Hippocampal formation (tissue), 2 donors: ENCODE measurements at regions not wholly inside any gene's neighbourhood (a gene's known extent, or its start where the extent isn't known, plus 50 kb on each side); places are given as distances from the start of the nearest gene placed in this dataset.
"Not testable (repeated sequence)": the region's sequence is repeated elsewhere in the genome, so short reads cannot be mapped to it uniquely, and the experiment has no call there.

ENCODE experiments used
- DNase-seq, 2 donors: peaks; one replicate each; lab custom pipeline; 2025; lab: John Stamatoyannopoulos, UW

DNA sequence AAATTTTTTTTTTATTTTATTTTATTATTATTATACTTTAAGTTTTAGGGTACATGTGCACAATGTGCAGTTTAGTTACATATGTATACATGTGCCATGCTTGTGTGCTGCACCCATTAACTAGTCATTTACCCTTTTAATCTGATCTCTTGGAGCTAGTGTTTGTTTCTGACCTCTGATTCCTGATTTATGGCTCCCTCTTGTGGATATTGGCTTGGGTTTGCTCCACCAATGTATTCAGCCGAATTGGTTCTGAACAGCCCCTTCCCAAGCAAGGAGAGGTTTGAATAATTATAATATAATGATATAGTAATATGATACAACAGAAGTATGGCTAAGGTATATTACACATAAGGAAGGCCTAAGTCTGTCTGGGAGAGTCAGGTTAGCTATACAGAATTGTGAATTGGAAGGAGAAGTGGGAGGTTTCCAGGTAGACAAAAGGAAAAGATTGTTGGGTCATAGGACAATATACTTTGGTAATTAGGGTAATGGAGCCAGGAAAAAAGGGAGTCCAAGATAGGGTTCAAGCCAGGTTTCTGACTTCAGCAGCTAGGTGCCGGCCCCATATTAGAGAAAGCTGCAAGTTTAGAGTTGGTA lies 53.1 kb upstream of the HMCN1 start:
- DNase-seq, result peak in 1 of 2 donors; percentile 46

DNA sequence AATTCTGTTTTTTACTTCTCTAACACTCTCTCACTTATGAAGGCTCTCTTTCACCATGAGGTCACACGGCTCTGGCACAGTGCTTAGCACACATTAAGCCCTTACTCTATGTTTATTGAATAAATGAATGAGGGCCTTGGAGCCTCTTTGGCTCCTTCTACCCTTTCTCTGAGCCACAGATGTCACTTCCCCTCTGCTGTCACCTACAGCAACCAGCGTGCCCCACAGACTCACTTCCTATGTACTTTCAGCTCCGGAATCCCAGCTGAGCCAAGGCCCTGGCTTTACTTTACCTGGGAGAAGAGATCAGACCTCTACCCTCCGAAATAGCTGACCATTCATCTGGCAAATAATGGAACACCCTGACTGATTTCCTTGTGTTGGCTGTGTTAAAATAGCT lies 53.7 kb upstream of the HMCN1 start:
- no peak for DNase-seq

DNA sequence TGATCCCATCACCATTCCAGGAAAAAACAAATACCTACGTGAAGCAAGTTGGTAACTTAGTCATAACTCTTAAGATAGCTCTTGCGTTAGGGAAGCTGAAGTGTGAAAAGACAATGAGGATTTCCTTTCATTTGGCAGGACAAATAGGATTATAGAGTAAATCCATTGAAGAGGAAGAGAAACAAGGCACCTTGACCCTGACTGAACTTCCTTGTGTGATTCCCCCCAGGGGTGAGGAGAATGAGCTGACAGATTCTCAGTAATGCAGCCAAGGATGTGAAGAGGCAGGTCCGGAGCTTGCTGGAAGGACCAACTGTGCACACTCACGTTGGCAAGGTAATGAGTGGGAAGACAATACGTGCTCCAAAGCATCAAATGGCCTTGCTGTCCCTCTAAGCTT lies 55.0 kb upstream of the HMCN1 start:
- DNase-seq, result no peak

DNA sequence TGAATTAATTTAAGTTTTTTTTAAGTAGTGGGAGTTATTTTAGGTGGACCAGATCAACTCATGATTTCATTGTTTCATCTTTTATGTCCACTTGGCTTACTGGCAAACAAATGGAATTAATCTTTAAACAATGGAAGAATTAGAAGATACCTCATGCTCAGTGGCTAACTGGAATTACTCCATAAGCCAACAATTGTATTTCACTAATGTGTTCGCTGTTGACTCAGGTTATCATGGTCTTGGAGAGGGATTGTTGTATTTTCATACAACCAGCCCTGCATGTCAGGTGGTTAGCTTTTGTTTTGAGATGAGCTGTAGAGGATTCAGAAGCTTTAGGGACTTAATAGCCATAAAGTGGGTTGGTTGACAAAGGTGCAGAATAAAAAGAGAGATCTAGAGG lies 57.2 kb upstream of the HMCN1 start:
- no peak for DNase-seq

DNA sequence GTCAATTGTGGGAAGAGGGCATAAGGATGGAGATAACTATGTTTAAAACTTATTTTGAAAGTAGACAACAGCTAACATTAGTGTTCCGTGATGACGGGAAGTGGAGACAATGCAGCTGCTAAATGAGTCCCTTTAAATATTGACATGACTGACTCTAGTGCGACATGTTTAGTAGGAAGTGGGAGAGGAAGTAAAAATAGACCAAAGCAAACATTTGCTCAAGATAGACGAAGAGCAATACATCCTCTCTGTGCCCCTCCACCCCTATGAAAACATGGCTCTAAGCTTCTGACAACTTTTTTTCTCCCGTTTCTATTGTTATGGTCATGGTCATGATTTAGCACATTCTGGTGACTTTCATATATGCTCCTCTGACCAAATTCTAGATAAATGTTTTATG lies 60.0 kb upstream of the HMCN1 start:
- DNase-seq, result no peak

DNA sequence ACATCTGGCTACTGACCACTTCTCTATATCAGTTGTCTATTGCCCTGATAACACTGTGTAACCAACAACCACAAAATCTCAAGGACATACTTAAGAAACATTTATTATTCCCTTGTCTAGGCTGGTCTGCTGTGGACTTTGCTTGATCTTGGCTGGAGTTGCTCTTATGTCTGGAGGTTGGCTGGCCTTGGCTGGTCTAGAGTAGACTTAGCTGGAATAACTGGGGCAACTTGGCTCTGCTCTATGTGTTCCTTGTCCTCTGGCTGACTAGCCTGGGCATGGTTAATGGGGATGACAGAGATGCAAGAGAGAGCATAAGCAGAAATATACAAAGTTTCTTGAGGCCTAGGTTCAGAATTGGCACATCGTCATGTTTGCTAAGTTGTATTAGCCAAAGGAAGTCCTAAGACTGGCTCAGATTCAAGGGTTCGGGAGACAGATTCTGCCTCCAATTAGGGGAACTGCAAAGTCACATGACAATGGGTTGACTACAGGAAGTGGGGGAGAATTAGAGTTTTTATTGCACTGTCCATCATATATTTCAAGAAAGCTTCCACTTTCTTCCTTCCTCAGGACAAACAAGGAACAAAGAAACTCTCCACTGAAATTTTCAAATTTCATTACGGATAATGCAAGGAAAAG lies 61.4 kb upstream of the HMCN1 start:
- DNase-seq, result no peak

DNA sequence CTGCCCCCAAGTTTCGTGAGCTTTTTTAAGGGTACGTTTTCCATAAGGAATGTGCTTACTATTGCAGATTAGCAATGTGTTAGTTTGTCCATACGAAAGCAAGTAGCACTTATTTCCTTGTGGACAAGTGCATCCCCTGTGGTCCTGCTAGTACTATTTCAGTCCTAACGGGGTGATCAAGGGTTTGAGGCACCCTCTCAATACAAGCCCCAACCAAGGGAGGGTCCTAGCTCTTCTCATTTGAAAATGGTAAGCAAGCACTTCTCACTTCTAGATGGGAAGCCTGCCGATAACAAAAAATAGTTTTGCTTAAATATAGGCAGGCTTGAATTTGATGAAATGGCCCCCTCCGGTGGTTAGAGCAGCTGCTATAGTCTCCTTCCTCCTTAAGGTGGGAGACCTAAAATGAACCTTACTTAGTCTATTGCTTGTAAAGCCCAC lies 64.0 kb upstream of the HMCN1 start:
- peak in 1 of 2 donors; percentile 11 for DNase-seq

DNA sequence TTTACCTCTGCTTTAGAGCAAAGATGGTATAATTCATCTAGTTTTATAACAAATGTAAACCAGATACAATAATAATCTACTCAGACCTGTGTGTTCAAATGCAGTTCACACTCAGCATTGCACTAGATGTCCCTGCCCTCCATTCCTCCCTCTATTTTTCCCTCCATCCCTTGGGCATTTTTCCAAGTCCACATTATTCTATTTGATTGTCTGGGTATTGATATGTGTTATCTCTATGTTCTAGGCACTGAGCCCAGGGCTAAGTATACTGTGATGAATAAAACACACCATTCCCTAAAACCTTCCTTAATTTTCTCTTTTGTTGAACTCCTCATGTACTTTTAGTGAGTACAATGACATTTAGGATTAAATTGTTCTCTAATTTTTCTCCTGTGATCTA lies 66.2 kb upstream of the HMCN1 start:
- DNase-seq, result no peak

DNA sequence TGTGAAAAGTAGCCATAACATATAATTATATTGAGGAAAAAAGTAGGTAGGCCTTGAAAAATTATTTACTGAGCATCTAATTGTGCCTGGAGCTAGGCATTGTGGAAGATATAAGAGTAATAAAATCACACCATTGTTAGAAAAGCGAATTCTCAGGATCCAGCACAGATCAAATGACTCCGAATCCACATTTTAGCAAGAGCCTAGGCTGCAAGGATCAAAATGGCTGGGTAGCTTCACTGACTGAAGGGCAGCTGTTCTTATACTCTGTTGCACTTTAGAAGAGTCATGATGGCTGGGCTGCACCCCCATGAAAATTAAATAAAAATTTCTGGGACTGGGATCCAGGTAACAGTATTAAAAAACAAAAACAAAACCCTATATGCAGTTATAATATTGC lies 67.6 kb upstream of the HMCN1 start:
- no peak for DNase-seq

DNA sequence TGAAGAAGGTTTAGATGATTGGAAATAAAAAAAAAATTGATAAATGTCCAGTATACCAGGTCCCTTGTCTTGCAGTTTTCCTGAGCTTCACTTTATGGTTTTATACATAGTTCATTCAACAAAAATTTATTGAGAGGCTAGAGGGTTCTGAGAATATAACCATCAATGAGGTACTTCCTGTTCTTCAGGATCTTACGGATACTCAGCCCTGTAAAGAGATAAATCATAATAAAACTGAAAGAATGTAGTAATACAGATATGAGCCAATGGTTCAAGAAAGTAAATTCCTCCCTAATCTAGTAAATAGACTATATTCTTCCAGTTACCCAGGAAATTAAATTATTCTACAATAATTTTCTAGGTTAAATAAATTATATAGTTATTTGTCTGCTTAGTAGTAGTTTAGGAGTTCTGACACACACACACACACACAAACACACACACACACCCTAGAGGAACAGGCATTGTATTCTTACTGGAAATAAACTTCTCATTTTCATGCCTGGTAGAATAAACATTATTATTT lies 70.4 kb upstream of the HMCN1 start:
- DNase-seq, result no peak

DNA sequence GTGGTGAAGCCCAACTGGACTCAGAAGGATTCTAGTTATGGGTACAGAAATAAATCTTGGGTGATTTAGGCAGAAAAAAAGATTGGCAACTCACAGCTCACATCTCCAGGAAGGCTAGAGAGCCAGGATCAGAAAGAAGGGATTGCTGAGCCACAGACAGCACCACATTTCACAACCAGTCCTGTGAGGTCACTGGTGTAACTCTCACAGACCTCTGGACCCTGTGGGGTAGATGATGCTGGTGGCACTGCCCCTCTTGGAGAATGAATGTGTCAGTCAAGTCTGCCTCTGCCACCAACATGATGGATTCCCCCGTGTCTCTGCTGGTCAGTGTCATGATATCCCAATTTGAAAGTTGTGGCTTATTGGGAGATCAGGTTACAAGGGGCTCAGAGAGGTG lies 70.9 kb upstream of the HMCN1 start:
- DNase-seq, result no peak

DNA sequence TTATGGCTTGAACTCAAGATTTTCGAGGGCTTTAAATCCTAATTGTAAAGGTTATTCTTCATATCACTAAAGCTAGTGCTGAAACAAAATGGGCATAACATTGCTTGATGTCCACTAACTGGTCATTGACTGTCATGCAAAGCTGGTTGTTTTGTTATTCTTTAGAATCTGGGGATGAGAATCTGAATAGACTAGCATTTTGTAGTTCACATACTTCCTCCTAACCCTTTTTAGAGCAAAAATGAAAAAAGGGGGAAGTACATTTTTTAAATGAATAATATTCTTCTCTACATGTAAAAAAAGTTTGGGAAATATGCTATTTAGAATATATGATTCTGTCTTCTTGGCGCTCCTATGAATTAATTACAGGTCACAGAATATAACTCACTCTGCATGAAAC lies 72.2 kb upstream of the HMCN1 start:
- DNase-seq, result no peak

DNA sequence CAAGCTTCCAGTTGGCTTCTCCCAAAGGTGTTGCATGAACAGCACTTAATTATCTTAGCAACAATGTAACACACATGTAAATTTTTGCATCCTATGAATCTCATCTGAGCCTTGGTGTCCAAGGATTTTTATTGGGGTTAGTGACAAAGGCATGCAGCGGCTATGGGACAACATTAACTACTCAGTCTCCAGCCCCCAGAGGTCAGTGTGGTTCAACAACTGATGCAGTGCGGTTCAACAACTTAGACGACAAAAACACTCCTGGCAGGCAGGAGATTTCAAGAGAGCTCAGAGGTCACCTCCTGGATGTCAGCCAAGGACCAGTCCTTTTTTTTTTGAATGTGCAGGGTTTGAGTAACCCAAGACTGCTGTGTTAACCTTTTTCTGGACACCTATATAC lies 77.5 kb upstream of the HMCN1 start:
- no peak for DNase-seq

DNA sequence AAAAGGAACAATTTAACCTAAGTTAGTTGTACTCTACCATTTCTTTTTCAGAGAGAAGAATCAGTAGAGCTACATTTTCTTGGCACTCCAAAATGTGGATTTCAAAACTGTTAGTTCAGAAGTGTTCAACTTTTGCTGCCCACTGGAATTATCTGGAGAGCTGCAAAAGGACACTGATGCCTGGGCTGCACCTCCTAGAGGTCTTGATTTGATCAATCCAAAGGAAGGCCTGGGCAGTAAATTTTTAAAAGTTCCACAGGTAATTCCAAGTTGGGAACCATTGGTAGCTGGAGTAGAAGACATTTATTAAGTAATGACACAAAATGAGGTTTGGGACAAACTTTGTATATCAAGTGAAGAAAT lies 79.3 kb upstream of the HMCN1 start:
- no peak for DNase-seq

DNA sequence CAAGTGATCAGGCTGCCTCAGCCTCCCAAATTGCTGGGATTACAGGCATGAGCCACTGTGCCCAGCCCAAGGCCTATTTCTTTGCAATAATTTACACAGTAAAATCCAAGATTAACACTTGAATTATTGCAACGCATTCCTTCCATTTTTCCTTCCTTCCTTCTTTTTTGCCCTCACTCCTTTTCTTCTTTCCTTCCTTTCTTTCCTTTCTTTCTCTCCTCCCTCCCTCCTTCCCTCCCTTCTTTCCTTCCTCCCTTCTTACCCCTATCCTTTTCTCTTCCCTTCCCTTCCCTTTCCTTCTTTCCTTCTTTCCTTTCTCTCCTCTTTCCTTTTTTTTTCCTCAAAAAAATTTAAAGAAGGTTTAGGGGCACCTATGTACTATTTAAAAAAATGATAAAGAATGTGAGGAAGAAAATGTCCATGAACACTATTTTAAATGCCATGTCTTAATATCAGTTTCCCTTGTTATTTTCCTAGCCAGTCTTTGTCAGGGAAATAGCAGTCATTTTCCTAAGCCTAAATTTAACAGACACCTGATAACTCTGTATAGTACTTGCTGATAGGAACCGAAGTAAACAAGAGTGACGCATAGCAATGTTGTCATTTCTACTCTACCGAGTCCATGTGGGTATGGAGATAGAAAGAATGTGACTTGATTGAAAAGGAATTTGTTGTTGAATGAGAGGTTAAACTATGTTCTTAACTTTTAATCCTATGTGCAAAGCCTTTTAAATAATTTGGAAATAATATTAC lies 79.8 kb upstream of the HMCN1 start:
- no peak for DNase-seq

DNA sequence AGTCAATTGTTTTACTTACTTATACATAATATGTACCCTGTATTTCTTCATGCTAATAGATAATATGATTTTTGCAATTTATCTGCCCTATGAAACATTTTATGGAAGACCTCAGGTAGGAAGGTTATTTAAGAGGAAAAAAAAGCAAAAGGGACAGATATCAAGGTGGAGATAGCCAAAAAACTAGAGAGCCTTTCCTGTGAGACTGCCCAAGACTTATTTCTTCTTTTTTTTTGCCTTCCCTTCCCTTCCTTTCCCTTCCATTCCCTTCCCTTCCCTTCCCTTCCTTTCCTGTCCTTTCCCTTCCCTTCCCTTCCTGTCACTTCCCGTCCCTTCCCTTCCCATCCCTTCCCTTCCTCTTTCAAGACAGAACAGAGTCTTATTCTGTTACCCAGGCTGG lies 80.6 kb upstream of the HMCN1 start:
- DNase-seq, result no peak

DNA sequence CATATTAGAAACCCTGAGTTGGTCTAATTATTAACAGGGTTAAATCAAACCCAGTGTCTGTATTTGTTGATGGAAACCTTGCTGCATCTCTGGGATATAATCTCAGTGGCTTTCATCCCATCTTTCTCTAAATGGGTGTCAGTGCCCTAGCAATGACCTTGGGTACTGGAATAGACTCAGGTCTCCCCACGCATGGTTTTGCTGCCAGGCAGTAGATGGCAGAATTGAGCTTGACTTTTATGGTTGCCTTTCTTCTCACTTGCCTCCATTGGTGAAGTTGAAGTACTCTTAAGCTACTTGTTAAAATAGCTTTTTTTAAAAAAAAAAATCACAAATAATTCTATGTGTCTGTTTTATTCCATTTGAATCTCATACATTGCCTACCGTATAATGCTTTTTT lies 81.8 kb upstream of the HMCN1 start:
- DNase-seq, result no peak

DNA sequence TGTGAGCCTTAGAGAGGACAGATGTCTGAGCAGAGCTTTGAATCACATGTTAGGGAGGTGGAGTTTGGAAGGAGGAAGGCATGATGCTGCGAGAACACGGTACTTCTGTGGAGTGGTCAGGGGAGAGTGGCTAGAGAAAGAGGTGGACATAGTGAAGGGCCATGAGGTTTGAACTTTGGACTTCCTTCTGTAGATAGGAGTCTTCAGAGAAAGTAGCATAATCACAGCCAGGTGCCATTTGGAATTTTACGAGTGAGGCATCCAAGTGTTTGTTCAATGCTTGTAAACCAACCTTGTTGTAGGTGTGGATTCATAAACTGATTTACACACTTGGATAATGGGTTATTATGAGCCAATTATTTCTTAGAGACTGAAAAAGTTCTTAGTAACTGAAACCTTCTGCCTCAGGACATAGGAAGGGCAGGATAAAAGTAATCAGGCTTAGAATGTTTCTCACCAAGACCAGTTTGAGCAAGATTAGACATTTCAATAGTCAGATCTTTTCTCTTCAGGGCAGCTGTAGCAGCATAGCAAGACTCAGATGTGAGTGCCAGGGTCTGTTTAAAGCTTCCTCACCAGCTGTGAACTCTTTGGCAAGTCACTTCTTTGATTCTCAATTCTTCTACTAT lies 83.5 kb upstream of the HMCN1 start:
- DNase-seq, result no peak

DNA sequence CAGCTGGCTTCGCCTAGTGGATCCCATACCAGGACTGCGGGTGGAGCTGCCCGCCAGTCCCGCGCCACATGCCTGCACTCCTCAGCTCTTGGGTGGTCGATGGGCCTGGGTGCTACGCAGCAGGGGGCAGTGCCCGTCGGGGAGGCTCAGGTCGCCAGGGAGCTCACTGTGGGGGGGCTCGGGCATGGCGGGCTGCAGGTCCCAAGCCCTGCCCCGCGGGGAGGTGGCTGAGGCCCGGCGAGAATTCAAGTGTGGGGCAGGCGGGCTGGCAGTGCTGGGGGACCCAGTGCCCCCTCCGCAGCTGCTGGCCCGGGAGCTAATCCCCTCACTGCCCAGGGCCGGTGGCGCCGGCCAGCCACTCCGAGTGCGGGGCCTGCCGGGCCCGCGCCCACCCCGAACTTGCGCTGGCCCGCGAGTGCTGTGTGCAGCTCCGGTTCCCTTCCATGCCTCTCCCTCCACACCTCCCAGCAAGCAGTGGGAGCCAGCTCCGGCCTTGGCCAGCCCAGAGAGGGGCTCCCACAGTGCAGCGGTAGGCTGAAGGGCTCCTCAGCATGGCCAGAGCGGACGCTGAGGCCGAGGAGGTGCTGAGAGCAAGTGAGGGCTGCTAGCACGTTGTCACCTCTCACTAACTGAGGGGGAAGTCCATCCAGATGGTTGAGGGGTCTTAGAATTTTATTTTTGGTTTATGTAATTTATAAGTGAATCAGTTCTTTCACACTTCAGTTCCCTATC lies 85.2 kb upstream of the HMCN1 start:
- DNase-seq, result no peak

DNA sequence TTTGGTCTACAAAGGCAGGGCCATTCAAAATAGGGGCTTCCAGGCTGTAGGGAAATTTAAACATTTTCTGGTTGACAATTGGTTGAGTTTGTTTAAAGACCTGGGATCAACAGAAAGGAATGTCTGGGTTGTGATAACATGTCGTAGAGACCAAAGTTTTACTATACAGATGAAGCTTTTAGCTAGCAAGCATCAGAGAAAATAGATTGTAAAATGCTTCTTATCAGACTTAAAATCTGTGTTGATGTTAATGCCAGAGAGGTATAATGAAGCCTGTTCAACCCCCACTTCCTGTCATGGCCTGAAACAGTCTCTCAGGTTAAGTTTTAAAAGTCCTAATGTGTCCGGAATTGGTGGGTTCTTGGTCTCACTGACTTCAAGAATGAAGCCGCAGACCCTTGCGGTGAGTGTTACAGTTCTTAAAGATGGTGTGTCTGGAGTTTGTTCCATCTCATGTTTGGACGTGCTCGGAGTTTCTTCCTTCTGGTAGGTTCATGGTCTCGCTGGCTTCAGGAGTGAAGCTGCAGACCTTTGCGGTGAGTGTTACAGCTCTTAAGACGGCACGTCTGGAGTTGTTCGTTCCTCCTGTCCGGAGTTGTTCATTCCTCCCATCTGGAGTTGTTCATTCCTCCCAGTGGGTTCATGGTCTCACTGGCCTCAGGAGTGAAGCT lies 86.5 kb upstream of the HMCN1 start:
- DNase-seq, result not testable (repeated sequence)

DNA sequence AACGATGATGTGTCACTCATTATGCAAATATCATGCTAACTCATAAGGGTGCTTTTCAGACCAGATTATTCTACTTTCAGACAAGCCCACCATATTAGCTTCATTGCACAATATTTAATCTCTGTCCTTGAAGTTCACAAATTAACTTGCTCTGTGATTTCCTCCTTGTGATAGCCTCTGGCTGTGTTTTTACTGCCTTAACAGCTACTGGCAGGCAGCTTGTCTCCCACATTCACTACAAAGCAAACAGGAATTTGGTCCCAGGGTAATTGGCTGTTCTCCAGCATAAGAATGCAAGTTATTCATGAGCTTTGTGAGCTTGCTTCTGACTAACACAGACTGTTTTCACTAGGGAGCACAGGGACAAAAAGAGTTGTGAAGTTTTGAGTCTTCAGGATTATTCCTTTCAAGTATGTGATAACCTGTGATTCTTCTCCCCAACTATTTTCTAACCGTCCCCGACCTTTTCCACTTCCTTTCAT lies 87.9 kb upstream of the HMCN1 start:
- DNase-seq, result peak; percentile 13 to 61
